Stomach (tissue), 8 donors: ENCODE measurements at regions not wholly inside any gene's neighbourhood (a gene's known extent, or its start where the extent isn't known, plus 50 kb on each side); places are given as distances from the start of the nearest gene placed in this dataset.

ENCODE experiments used
- DNase-seq, 2 donors: peaks; one replicate each; pipeline versions ENCODE4 v3.0.0 to v3.0.0-alpha.2; 2013 to 2019
- H3K27ac ChIP-seq, 5 donors: fragments of 200-600 bp in 4 of 5; sonication (generic) in 4 of 5; one replicate each; pipeline ENCODE4 v1.5.1; 2013 to 2019; ENCODE audit warnings: mild to moderate bottlenecking in 1 of 5, moderate library complexity in 1 of 5
- H3K27me3 ChIP-seq, 3 donors: fragments of 200-600 bp; sonication (generic); one replicate each; pipeline ENCODE4 v1.5.1; 2017 to 2019; ENCODE audit warnings: mixed run types in 1 of 3
- H3K36me3 ChIP-seq, 4 donors: fragments of 200-600 bp; sonication (generic); 1 replicate in 3 of 4; 2 replicates in 1 of 4; pipeline ENCODE4 v1.5.1; 2016 to 2019
- H3K4me1 ChIP-seq, 4 donors: fragments of 200-600 bp; sonication (generic); one replicate each; pipeline ENCODE4 v1.5.1; 2016 to 2019
- H3K4me3 ChIP-seq, 4 donors: fragments of 200-600 bp; sonication (generic) in 3 of 4; one replicate each; pipeline ENCODE4 v1.5.1; 2016 to 2019; ENCODE audit warnings: mild to moderate bottlenecking in 1 of 4
- H3K9me3 ChIP-seq, 4 donors: fragments of 200-600 bp; sonication (generic); one replicate each; pipeline ENCODE4 v1.5.1; 2016 to 2019
- EP300 ChIP-seq: sonication (generic); formaldehyde crosslinking; IDR thresholded peaks from one replicate; pipeline ENCODE4 v1.6.1; 2017; ENCODE audit warnings: antibody characterized with exemption
- POLR2A ChIP-seq, 4 donors: fragments of 450-650 bp; IDR thresholded peaks; one replicate each; pipeline ENCODE4 v1.6.1; 2016; ENCODE audit warnings: antibody characterized with exemption in 4 of 4, control low read depth in 2 of 4, mild to moderate bottlenecking in 1 of 4, moderate library complexity in 1 of 4
- POLR2AphosphoS5 ChIP-seq, 3 donors: sonication (generic); formaldehyde crosslinking; IDR thresholded peaks; one replicate each; pipeline ENCODE4 v1.6.1; 2016; ENCODE audit warnings: antibody characterized with exemption in 3 of 3
- WGBS, 5 donors: extraction: QIAGEN DNeasy Blood & Tissue Kit in 3 of 5; methylation state at CpG; one replicate each; pipeline versions ENCODE4 v1.1.5 to v1.1.7; 2013 to 2018; 5-methylcytosine and 5-hydroxymethylcytosine counted together
- intact Hi-C: fragments of 100-400 bp; cut with DNase I; formaldehyde crosslinking; loops from one replicate; pipeline ENCODE4 v1.15.1; 2023; ENCODE audit warnings: low total_unique reads
- TF ChIP-seq, protein P1 (sequence below), 7 experiments: fragments of 450-650 bp in 4 of 7; fragments of 200-600 bp in 3 of 7; sonication (generic) in 3 of 7; IDR thresholded peaks; one replicate each; pipeline ENCODE4 v1.5.1; 2016 to 2019; ENCODE audit warnings: antibody characterized with exemption in 7 of 7, control low read depth in 2 of 7, mild to moderate bottlenecking in 1 of 7
- donor health status: healthy with polysubstance abuse.
- donor health status: Bipolar disorder and iron deficiency.
- donor health status: healthy.

- 82 to 90% (median 88%) methylated on average over 1 of the region's 1 CpG for WGBS, 5 donors
- no peaks in the 10 kb centered on the region for H3K36me3 ChIP-seq
- H3K4me1 ChIP-seq: no peaks in the 10 kb centered on the region
- H3K4me3 ChIP-seq: no peak overlapping the region
- no peak overlapping the region for H3K27ac ChIP-seq
- no peaks in the 10 kb centered on the region for H3K9me3 ChIP-seq
- H3K27me3 ChIP-seq: no peaks in the 10 kb centered on the region
- DNase-seq: no peak
- intact Hi-C loops: no loop called here
- TF ChIP-seq EP300 (no peak), POLR2A (IDR thresholded peaks at IDR 0.05) (no peak), POLR2AphosphoS5 (IDR thresholded peaks at IDR 0.05) (no peak)
- TF ChIP-seq, protein P1, sequence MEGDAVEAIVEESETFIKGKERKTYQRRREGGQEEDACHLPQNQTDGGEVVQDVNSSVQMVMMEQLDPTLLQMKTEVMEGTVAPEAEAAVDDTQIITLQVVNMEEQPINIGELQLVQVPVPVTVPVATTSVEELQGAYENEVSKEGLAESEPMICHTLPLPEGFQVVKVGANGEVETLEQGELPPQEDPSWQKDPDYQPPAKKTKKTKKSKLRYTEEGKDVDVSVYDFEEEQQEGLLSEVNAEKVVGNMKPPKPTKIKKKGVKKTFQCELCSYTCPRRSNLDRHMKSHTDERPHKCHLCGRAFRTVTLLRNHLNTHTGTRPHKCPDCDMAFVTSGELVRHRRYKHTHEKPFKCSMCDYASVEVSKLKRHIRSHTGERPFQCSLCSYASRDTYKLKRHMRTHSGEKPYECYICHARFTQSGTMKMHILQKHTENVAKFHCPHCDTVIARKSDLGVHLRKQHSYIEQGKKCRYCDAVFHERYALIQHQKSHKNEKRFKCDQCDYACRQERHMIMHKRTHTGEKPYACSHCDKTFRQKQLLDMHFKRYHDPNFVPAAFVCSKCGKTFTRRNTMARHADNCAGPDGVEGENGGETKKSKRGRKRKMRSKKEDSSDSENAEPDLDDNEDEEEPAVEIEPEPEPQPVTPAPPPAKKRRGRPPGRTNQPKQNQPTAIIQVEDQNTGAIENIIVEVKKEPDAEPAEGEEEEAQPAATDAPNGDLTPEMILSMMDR (IDR thresholded peaks at IDR 0.05): no peak
These were observed 419.5 kb downstream of the MFSD1 start for GRCh38 chr3:159221335-159221734.

DNA sequence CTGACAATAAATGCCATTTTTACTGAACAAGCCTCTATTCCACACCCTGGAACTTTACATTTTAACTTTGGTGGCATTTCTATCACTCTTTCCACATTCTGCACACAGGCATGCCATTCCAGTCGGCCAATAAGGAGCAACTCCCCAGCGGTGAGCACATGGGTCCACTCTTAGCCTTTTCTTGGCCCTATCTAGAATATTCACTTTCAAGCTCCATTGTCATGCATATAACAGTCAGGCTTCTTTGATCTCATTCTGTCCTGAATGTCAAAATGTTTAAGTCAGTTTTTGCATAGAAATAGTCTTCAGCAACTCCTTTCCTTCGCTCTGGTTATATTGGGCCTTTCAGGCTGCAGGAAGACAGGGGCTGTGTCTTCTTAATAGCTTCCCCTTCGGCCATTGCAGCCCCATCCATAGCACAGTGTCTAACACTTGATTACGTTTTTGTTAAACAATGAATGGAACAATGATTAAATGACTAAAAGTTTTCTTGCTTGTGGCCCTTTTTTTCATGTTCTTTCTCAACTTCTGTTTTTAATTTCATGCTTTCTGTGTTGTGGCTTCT, 427.3 kb downstream of the MFSD1 start:
- intact Hi-C loops: no loop called here
- 74 to 82% (median 77%) methylated on average over 5 of the region's 5 CpGs for WGBS, 5 donors

DNA sequence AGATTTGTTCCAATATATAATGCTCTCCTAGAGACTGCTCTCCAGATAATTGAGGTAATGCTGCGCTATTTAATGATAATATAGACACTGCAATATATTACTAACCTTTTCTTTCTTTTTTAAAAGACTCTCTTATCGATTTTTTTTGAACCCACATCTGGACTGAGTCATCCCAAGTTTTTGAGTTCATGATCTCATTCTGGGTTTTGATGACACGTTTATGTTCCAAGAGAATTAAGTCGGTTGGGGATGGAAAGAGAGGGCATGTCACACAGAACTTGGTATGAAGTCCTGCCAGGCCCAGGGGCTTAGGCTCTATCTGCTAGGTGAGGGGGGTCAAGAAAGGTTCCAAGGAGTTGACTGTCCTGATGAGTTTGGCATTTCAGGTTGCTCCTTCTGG, 431.1 kb downstream of the MFSD1 start:
- Histone ChIP-seq H3K9me3 (no peaks in the 10 kb centered on the region), H3K27me3 (no peaks in the 10 kb centered on the region), H3K4me1 (peaks cover 0 to 6% (median 0%) of the 10 kb centered on the region in 4 donors), H3K27ac (no peak overlapping the region), H3K4me3 (no peak overlapping the region), H3K36me3 (no peaks in the 10 kb centered on the region)
- DNase-seq: no peak
- 66 to 81% (median 75%) methylated on average over 4 of the region's 4 CpGs for WGBS, 5 donors
- TF ChIP-seq POLR2AphosphoS5 (IDR thresholded peaks at IDR 0.05) (no peak), EP300 (no peak), POLR2A (IDR thresholded peaks at IDR 0.05) (no peak)
- TF ChIP-seq, protein P1 (IDR thresholded peaks at IDR 0.05): no peak
- intact Hi-C loops: no loop called here

More for the DNA sequence above, 427.3 kb downstream of the MFSD1 start:
- H3K27me3 ChIP-seq: no peaks in the 10 kb centered on the region
- no peaks in the 10 kb centered on the region for H3K9me3 ChIP-seq
- no peaks in the 10 kb centered on the region for H3K4me1 ChIP-seq
- no peak overlapping the region for H3K4me3 ChIP-seq
- H3K27ac ChIP-seq: no peak overlapping the region
- H3K36me3 ChIP-seq: no peaks in the 10 kb centered on the region
- TF ChIP-seq POLR2A (IDR thresholded peaks at IDR 0.05): no peak
- TF ChIP-seq, protein P1 (IDR thresholded peaks at IDR 0.05): no peak
- DNase-seq: no peak

DNA sequence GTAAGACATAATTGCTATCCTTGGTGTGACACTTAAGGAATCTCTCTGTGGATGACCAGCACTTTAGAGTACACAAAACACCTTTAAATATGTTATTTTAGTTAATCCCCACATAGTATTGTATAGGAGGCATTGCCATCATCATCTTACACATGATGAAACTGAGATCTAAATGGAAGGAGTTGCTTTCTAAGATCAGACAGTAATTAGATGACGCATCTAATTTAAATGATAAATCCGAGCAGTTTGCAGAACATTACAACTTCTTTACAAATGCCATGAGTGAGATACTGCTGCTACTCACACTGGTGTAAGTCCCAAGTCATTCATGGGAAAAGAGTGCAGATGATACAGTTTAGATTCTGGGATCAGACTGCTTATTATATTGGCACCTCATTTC, 431.9 kb downstream of the MFSD1 start:
- Histone ChIP-seq H3K36me3 (no peaks in the 10 kb centered on the region), H3K4me1 (peaks cover 0 to 6% (median 0%) of the 10 kb centered on the region in 4 donors), H3K27me3 (no peaks in the 10 kb centered on the region), H3K27ac (no peak overlapping the region), H3K9me3 (no peaks in the 10 kb centered on the region), H3K4me3 (no peak overlapping the region)
- intact Hi-C loops: no loop called here
- TF ChIP-seq POLR2AphosphoS5 (IDR thresholded peaks at IDR 0.05): no peak
- TF ChIP-seq EP300: no peak
- no peak for TF ChIP-seq POLR2A (IDR thresholded peaks at IDR 0.05)
- TF ChIP-seq, protein P1 (IDR thresholded peaks at IDR 0.05): no peak
- no peak for DNase-seq
- WGBS, 5 donors: 63 to 85% (median 83%) methylated on average over 2 of the region's 2 CpGs
